Skin epidermis (tissue), 12 donors: ENCODE measurements at regions not wholly inside any gene's neighbourhood (a gene's known extent, or its start where the extent isn't known, plus 50 kb on each side); places are given as distances from the start of the nearest gene placed in this dataset.
"Not testable (repeated sequence)": the region's sequence is repeated elsewhere in the genome, so short reads cannot be mapped to it uniquely, and the experiment has no call there.

Source experiments
- H3K27ac ChIP-seq, 21 experiments: fragments of 200-600 bp; sonication (generic) in 11 of 21; one replicate each; pipeline ENCODE4 v1.5.0; 2020; ENCODE audit warnings: mild to moderate bottlenecking in 3 of 21, inconsistent platforms in 2 of 21, moderate library complexity in 2 of 21
- H3K4me3 ChIP-seq, 7 experiments: fragments of 200-600 bp; sonication (generic) in 2 of 7; one replicate each; pipeline ENCODE4 v1.5.0; 2020; ENCODE audit warnings: inconsistent platforms in 2 of 7, mild to moderate bottlenecking in 2 of 7, moderate library complexity in 1 of 7

DNA sequence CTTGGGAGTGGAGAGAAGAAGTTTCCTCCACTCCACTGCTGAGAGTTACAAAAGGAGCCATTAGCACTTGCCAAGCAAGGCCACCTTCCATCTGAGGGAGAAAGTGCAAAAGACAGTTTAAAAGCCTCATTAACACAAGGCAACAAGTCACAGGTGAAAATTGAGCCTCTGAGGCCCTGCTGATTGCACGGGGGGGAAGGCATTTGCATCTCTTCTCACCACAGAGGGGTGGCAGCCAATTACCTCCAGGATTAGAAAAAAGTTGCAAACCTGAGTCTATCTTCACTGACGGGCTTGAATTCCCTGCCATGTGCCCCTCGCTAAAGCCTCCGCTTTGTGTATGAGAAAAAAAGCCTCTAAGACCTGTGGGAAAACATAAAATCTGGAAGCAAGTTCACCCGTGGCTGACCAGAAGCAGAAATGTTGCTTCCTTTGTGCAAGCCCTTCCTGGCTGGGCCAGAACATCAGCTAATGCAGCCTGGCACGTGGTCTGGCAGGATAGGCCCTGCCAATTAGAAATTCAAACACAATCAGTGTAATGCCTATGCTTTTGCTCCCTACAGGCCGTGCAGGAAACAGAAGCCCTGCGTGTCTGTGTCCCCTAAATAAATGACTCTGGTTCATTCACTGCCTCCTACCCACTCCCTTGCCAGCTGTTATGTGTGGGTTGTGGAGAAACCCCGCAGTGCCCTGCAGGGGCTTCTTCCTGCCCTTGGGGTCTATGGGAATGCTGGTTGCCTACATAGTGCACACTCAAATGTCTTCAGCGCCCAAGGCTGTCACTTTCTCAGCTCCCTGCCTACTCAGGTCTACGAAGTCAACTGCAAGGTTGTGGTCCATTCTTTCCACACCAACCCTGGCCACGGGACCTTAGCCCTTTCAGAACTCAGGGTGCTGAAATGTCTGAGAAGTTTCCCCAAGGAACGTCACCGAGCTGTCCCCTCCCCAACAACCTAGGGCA is 150.2 kb downstream of the UQCRFS1 start:
- no peak overlapping the region for H3K27ac ChIP-seq
- no peak overlapping the region for H3K4me3 ChIP-seq

DNA sequence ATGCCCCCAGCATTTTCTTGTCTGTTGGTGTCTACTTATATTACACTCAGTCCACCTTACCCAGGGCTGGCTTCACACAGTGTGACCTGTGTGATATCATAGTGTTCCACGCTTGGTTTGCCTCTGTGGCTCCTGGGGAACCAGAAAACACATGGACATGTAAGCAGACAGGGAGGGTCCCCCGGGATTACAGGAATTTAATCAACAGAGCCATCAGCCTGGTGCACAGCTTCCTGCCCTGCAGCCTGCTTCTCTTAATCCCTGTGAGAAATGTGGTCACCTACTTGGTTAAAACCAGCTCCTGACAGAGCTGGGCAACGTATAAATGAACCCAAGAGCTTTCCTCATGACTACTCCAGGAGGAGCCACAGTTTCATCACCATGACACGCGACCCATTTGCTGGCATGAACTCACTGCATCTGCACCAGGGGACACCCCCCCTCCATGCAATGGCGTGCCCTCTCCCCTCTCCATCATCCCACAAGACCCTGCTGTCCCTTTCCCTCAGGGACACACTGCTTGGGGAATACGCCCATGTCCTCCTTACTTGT is 152.1 kb downstream of the UQCRFS1 start:
- no peak overlapping the region for H3K27ac ChIP-seq

GRCh38 chr19:29056535-29056934 is 156.4 kb downstream of the UQCRFS1 start:
- H3K27ac ChIP-seq, result no peak overlapping the region
- H3K4me3 ChIP-seq, result no peak overlapping the region

More for the DNA sequence above, 152.1 kb downstream of the UQCRFS1 start:
- H3K4me3 ChIP-seq, result no peak overlapping the region

DNA sequence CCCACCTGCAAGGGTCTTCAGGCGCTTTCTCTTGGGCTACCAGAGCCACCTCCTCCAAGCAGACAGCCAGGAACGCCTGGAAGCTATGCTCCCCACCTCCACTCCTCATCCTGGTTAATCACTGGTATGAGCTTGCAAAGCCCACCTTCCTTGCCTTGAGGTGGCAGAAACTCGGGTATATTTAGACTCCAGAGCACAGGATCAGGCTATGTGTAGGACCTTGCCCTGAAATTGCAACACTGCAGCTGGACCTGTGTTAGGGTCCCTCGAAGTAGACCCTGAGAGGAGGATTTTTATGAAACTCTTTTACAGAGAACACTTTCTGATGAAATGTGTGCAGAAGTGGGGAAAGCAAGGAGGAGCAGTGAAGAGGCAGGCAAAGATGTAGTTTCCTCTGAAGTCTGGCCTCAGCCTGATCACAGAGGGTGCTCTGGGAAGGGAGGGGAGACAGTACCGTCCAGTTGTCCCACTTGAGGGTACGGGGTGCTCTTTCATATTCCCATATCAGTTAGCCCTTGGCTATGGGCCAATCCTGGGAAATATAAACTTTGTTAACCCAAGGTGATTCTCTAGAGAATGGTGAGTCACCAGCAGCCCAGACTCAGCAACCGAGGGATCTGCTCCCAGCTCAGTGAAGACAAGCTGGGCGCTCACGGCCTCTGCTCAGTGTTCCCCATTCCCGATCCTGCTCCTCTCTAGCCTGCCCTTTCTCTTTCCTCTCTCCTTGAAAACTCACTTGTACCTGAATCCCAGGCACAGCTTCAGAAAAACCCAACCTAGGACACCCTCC is 157.9 kb downstream of the UQCRFS1 start:
- H3K4me3 ChIP-seq, result no peak overlapping the region
- H3K27ac ChIP-seq, result no peak overlapping the region

GRCh38 chr19:29048873-29049272 is 164.1 kb downstream of the UQCRFS1 start:
- H3K4me3 ChIP-seq, result no peak overlapping the region
- no peak overlapping the region for H3K27ac ChIP-seq

DNA sequence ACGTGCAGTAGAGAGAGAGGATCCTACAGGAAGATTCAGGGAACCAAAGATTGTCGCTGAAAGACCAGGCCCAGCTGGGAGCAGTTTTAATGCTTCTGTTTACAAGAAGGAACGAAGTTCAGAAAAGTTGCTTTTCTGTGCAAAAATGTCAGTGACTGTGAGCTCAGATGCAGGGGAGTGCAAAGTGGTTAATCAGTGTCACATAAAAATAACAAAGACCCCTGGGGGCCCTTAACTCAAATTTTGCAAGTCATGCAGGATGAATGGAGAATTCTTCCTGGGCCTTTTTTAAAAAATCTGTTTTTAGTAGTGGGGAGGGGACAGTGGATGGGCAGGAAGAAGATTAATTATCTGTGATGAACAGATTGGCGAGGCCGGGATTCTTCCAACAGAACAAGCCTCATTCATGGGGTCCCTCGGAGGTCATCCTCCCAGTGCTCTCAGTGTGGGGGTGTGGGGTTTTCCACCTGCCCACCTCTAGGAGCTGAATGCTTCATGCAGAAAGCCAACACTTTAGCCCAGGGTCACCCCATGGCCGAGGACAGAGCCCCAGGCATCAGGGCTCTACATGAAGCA is 167.2 kb downstream of the UQCRFS1 start:
- Histone ChIP-seq H3K4me3 (no peak overlapping the region), H3K27ac (no peak overlapping the region)

GRCh38 chr19:29044037-29044436 is 168.9 kb downstream of the UQCRFS1 start:
- no peak overlapping the region for H3K4me3 ChIP-seq

DNA sequence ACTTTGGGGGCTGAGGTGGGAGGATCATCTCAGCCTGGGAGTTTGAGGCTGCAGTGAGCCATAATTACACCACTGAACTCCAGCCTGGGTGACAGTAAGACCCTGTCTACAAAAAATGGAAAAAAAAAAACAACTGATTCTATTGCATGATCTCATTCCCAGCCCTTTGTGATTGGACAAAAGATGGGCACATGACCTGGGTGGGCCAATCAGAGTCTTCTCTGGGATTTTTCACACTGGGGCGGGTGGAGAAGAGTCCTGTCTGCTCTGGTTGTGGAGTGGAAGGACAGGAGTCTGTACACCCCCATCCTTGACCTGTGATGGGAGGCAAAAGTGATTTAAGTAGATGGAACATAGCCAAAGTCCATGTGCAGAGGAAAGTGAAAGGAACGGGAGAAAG is 170.5 kb downstream of the UQCRFS1 start:
- H3K27ac ChIP-seq, result no peak overlapping the region
- H3K4me3 ChIP-seq, result no peak overlapping the region

More at GRCh38 chr19:29044037-29044436, 168.9 kb downstream of the UQCRFS1 start:
- no peak overlapping the region for H3K27ac ChIP-seq

GRCh38 chr19:29040951-29041350 is 172.0 kb downstream of the UQCRFS1 start:
- Histone ChIP-seq H3K4me3 (peak overlapping the region in 1 of 7 experiments; percentile 4), H3K27ac (no peak overlapping the region)

DNA sequence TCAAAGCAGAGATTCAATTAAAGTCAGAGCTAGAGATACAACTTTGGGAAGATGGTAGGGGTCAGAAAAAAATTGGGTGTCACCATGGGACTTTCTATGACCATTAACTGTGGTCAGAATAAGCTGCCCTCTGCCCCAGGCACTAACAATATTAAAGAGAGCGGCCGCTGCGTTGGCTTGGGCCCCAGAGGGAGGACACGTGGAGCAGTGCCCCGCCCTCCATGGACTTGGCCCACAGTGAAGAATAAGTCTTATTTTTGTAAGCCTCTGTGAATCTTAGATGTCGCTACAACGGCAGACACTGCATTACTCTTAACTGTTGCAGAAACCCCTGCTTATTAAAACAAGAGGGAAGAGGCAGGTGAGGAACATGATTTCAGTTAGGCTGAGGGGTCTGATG is 172.7 kb downstream of the UQCRFS1 start:
- Histone ChIP-seq H3K27ac (no peak overlapping the region), H3K4me3 (peak overlapping the region in 1 of 7 experiments; percentile 4)

DNA sequence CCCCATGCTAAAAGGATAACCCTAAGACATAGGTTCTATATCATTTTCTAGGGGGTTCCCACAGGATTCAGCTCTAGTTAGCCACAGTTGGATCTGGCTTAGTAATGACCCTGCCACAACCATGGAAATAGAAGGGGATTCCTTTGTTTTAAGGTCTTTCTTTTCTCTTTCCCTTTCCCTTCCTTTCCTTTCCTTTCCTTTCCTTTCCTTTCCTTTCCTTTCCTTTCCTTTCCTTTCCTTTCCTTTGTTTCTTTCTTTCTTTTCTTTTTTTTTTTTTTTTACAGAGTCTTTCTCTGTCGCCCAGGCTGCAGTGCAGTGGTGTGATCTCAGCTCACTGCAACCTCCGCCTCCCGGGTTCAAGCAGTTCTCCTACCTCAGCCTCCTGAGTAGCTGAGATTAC is 173.9 kb downstream of the UQCRFS1 start:
- H3K27ac ChIP-seq, H3K4me3 ChIP-seq: not testable (repeated sequence)

- Histone ChIP-seq H3K4me3 (no peak overlapping the region), H3K27ac (no peak overlapping the region)
Observed at GRCh38 chr19:29031216-29031615, 181.7 kb downstream of the UQCRFS1 start.

GRCh38 chr19:29029268-29029958 is 183.5 kb downstream of the UQCRFS1 start:
- no peak overlapping the region for H3K27ac ChIP-seq

DNA sequence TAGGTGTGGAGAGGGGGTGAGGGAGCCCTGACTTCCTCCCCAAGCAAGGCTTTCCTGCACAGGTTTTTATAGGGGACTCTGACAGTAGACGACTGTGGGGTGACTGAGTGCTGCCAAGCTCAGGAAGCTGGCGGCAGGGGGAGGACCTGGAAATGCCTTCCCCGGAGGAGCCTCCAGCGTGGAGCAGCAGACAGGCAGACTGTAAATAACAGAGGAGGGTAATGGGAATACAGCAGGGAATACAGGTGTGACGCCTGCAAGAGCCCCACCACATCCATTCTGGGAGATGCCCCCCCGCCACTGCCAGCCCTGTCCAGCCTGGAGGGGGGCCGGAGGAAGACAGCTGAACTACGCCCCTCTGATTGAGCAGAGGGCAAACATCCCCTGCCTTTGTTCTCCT is 190.4 kb downstream of the UQCRFS1 start:
- Histone ChIP-seq H3K27ac (no peak overlapping the region), H3K4me3 (no peak overlapping the region)

More at GRCh38 chr19:29029268-29029958, 183.5 kb downstream of the UQCRFS1 start:
- H3K4me3 ChIP-seq, result no peak overlapping the region

DNA sequence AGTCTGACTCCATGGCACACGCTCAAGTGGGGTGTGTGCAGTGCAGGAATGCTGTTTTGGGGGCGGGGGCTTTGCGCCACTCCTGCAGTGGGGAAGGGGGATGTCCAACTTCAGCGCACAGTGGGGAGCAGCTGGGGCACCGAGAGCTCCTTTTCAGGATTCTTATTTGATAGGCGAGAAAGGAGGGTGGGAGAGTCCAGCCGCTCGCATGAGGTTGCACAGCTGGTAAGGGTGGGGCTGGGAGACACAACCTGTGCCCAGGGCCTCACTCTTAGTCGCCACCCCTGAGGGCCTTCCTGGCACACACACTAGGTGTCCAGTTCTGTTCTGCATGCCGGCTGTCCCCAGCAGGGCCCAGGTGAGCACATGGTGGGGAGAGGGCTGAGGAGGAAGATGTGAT is 190.8 kb downstream of the UQCRFS1 start:
- H3K27ac ChIP-seq, result no peak overlapping the region

DNA sequence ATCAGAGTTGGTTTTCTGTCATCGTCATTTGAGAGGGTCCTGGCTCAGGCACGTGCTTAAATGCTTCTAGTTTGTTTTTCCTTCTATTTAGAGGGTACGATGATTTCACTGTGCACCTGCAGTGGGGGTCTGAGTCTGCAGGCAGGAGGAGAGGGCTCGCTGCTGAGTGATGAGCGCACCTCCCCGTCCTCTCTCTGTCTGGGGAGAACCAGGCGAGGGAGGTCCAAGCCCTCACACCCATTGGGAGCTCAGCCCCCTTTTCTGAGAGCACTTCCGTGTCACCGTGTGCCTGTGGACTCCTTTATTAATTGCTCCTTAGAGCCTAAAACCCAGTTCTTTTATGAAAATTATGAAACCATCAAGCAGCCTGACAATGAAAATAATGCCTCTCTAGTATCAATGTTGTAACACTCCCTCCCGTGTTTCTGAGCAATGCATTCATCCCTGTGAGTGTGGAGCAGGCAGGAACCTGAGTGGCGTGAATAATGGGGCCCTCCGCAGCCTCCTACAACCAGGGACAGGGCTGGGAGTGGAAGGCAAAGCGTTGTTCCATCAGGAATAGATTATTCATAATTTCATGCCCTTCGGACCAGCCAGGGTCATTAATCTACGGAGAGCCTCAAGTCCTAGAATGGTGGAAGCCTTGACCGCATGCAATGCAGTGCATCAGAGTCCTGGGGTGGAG is 191.6 kb downstream of the UQCRFS1 start:
- Histone ChIP-seq H3K4me3 (no peak overlapping the region), H3K27ac (no peak overlapping the region)

More for the DNA sequence above, 190.8 kb downstream of the UQCRFS1 start:
- H3K4me3 ChIP-seq, result no peak overlapping the region

GRCh38 chr19:29019403-29019802 is 193.5 kb downstream of the UQCRFS1 start:
- H3K4me3 ChIP-seq, result no peak overlapping the region

DNA sequence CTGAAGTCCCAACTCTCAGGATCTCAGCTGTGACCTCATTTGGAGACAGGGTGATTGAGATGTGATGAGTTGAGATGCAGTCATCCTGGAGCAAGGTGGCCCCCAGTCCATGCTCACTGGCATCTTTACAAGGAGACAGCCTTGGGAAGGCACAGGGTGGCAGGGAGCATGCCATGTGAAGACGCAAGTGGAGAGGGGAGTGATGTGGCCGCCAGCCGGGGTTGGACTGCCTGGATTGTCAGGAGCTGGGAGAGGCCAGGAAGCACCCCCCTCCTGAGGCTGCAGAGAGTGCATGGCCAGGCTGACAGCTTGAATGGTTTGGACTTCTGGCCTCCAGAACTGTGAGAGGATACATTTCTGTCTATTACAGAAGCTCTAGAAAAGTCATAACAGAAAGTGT is 194.4 kb downstream of the UQCRFS1 start:
- no peak overlapping the region for H3K4me3 ChIP-seq
- H3K27ac ChIP-seq, result no peak overlapping the region

More at GRCh38 chr19:29019403-29019802, 193.5 kb downstream of the UQCRFS1 start:
- H3K27ac ChIP-seq, result no peak overlapping the region

DNA sequence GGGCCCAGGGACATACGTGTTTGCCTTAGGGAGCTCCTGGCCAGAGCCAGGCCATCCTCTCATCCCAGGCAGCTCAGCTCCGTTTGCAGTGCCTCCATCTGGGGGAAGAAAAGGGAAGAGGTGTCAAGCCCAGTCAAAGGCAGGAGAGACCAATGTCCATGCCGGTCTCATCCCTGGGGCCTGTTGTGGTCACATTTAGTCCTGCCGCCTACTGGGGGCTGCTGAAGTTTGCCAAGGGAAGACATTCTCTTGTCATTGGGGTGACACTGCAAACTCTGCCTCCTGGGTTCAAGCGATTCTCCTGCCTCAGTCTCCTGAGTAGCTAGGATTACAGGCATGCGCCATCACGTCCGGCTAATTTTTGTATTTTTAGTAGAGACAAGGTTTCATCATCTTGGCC is 195.2 kb downstream of the UQCRFS1 start:
- no peak overlapping the region for H3K27ac ChIP-seq

More for the DNA sequence above, 195.2 kb downstream of the UQCRFS1 start:
- no peak overlapping the region for H3K4me3 ChIP-seq
